Endometrial microvascular endothelial cells (primary cell): ENCODE measurements at regions not wholly inside any gene's neighbourhood (a gene's known extent, or its start where the extent isn't known, plus 50 kb on each side); places are given as distances from the start of the nearest gene placed in this dataset.
"Not testable (repeated sequence)": the region's sequence is repeated elsewhere in the genome, so short reads cannot be mapped to it uniquely, and the experiment has no call there.

Source experiments
- in situ Hi-C: cut with HindIII; loops from 2 replicates; pipeline ENCODE4 v1.10.0; 2017; ENCODE audit warnings: low sequenced_read_pairs, low pct_unique_long_range_greater_than_20kb; ENCODE audit errors: inconsistent ontology term

- in situ Hi-C loops: loop anchor here (5.0 kb wide), 1 partner anchor 33 kb away; no protein-coding TSS in a partner anchor
Observed at GRCh38 chr2:236990552-236990951, 95.1 kb upstream of the COPS8 start.

GRCh38 chr2:236991874-236992273 lies 93.8 kb upstream of the COPS8 start:
- in situ Hi-C loops: loop anchor here (5.0 kb wide), 1 partner anchor 35 kb away; no protein-coding TSS in a partner anchor

GRCh38 chr2:236993286-236993685 lies 92.4 kb upstream of the COPS8 start:
- in situ Hi-C loops: loop anchor here (5.0 kb wide), 1 partner anchor 36 kb away; no protein-coding TSS in a partner anchor

GRCh38 chr2:236994361-236994760 lies 91.3 kb upstream of the COPS8 start:
- in situ Hi-C loops: loop anchor here (5.0 kb wide), 1 partner anchor 37 kb away; no protein-coding TSS in a partner anchor

- in situ Hi-C loops: no loop called here
Observed at GRCh38 chr2:236997069-236997715, 88.5 kb upstream of the COPS8 start.

- in situ Hi-C loops: no loop called here
Observed at GRCh38 chr2:236998236-236998635, 87.5 kb upstream of the COPS8 start.

- in situ Hi-C loops: no loop called here
Observed at GRCh38 chr2:236998758-236999157, 86.9 kb upstream of the COPS8 start.

GRCh38 chr2:237000481-237000880 lies 85.2 kb upstream of the COPS8 start:
- in situ Hi-C loops: no loop called here

- in situ Hi-C loops: not testable (repeated sequence)
Observed at GRCh38 chr2:237005341-237005740, 80.3 kb upstream of the COPS8 start.

GRCh38 chr2:237011206-237011795 lies 74.4 kb upstream of the COPS8 start:
- in situ Hi-C loops: no loop called here

- in situ Hi-C loops: no loop called here
Observed at GRCh38 chr2:237012004-237012403, 73.7 kb upstream of the COPS8 start.

GRCh38 chr2:237012577-237013267 lies 73.0 kb upstream of the COPS8 start:
- in situ Hi-C loops: no loop called here

- in situ Hi-C loops: no loop called here
Observed at GRCh38 chr2:237016121-237016915, 69.4 kb upstream of the COPS8 start.

- in situ Hi-C loops: no loop called here
Observed at GRCh38 chr2:237020090-237020489, 65.6 kb upstream of the COPS8 start.

- in situ Hi-C loops: no loop called here
Observed at GRCh38 chr2:237022533-237022932, 63.2 kb upstream of the COPS8 start.

- in situ Hi-C loops: no loop called here
Observed at GRCh38 chr2:237024255-237024654, 61.4 kb upstream of the COPS8 start.

GRCh38 chr2:237025090-237025865 lies 60.4 kb upstream of the COPS8 start:
- in situ Hi-C loops: no loop called here

GRCh38 chr2:237026981-237027711 lies 58.5 kb upstream of the COPS8 start:
- in situ Hi-C loops: no loop called here
